ENCODE measurements at regions not wholly inside any gene's neighbourhood (a gene's known extent, or its start where the extent isn't known, plus 50 kb on each side); places are given as distances from the start of the nearest gene placed in this dataset.

GRCh38 chr10:128958834-128959690 is 508.0 kb upstream of the MGMT start:
- no peak for DNase-seq

DNA sequence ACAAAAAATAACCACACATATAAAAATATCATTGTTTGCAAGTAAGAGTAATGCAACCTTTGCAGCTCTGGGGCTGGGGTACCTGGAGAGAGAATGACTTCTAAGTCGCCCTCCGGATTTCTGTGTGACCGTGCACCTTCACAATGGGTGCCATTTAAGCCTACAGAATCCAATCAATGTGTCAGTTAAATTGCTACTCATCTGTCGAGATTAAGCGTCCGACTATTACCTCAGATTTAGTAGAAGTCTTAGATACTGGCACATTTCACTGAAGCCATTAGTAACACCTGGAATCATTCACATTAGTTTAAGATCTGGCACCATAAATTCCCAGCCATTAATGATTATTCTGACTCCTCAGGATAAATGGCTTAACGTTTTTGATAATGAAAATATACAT is 507.3 kb upstream of the MGMT start:
- no peak for DNase-seq

DNA sequence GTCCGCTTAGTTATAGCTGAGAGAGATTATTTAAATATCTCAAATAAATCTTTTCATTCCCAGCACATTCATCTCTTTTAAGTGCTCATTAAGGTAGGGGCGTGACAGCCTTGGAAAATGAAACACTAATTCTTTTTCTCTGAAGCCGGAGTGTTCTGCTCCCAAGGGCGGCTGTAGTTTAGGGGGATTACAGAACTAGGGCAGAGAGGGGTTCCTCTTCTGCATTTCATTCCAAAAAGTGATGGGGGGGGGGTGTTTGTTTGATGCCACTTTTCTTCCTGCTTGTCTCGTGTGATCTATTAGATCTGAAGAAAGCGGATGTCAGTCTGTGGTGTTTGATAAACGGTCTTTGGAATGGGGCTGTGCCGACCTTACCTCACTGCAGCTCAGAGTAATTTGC is 506.5 kb upstream of the MGMT start:
- DNase-seq: no peak

- DNase-seq: no peak
Observed at GRCh38 chr10:128962182-128962581, 504.9 kb upstream of the MGMT start.

DNA sequence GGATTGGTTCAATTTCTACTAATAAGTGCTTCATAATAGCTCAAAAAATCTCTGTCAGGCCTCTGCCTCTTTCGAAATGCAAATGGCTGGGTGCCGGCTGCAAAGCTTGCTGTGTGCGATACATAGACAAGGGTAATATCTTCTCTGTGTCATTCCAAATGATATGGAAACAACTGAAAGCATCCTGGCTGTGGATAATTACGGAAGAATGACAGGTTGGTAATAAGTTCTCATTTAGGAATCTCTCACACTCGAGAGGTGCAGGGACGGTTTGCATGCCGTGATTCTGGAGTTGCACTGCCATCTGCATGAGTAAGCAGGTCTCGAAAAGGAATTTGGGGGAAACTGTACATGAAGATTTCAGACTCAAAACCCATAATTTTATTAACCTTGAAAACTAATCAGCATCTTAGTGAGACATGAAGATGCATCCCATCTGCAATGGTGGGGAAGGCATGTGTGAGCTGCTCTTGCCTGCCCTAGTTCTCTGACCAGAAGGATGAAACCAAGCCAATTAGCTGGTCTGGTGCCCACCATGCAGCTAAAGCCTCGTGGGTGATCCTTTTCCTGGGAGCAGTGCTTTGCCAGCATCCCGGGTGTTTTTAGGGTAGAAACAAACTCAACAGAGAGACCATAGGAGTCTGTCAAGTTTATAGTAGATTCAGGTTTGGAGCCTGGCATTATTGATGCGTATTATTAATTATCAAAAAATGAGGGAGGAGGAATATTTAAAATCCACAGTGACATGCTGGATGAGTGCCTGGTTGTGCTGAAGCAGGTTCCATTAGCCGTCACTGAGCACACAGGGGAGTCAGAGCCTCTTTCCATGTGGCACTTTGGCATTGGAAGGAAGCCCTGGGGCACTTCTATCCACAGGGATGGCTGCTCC is 503.6 kb upstream of the MGMT start:
- no peak for DNase-seq

DNA sequence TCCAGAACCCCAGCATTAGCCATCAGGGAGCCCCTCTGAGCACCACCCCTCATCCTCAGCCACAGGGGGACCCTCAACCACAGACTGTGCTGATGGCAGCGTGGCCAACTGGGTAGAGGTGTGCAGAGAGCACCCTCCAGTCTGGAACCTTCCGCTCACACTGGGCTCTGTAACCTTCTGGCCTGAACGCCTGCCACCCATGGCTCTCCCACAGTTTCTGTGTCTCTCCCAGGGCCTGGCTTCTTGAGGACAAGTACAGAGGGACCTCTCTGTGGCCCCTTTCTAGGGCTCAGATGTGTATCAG is 503.0 kb upstream of the MGMT start:
- DNase-seq: no peak

GRCh38 chr10:128967980-128968756 is 498.9 kb upstream of the MGMT start:
- DNase-seq: no peak

GRCh38 chr10:128969551-128969950 is 497.5 kb upstream of the MGMT start:
- DNase-seq: no peak

DNA sequence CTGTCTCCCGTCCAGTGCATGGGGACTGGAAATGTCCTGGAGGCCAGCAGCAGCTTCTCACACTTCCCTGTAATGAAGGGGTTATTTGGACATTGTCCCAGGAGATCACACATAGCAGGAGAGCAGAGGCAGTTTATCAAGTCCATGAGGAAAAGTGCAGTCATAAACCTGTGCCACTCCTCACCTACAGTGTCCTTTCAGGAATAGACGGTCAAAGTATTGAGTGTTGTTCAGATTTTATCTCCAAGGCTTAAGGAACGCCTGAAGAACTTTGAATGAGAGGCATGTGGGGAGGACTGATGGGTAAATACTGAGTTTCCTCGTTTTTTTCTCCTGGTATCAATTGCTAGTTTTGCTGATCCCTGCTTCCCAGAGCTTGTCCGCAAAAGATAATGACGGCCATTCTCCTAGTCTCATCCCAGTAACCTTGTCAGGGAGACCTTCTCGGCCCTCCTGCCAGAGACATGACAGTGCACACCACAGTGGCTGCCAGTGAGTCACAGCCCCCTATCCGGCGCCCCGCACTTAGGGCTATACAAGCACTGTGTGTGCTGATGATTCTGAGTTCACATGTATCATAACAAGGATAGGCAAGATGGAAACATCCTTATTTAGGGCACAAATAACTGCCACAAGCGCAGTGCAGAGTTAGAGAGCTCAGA is 495.5 kb upstream of the MGMT start:
- DNase-seq: no peak

DNA sequence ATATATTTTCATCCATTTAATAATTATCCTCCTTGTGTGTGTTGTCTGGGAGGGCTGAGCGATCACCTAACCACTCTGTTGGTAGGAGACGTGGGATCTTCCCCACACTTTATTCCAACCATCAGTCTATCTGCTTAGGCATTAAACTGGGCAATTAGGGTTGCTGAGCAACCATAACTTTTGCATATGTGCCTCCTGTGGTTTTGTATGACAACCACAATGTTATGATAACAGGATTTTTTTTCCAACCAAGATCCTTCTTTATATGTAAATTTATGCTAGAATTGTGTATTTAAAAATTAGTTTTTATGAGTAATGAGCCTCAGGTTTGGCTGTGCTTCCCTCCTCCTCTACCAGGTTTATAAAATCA is 495.0 kb upstream of the MGMT start:
- DNase-seq: no peak

DNA sequence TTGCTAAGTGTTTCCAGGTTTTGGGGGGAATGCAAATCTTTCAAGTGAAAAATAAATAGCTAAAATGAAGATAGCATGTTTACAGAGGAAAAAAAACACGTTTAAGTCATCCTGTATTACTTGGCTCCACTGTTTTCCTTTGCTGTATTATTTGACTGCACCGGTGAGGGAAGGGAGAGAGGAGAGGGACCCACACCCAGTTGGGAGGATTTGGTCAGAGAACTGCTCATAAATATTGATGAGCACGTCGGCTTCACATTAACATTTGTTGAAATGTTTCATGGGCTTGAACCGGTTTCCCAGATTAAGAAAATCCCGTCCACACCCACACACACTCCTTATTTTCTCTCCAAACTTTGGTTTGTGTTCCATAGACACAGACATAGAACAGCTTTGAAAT is 493.8 kb upstream of the MGMT start:
- DNase-seq: no peak

DNA sequence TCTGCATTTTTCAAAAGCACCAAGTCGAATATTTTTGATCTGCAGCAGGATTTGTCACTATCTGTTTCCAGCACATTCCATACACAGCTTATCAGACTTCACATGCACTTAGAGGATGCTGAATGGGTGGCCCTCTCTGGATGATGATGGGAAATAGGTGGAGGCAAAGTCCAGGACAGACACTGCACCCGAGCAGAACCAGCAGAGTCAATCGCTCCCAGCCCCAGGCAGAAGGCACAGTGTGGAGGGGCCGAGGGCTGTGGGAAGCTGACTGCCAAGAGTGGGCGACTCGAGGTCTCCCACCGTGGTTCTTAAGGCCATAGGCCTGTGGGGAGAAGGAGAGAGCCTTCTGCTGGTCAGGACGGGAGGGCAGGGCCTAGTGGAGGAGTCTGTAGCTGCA is 490.2 kb upstream of the MGMT start:
- DNase-seq: no peak

DNA sequence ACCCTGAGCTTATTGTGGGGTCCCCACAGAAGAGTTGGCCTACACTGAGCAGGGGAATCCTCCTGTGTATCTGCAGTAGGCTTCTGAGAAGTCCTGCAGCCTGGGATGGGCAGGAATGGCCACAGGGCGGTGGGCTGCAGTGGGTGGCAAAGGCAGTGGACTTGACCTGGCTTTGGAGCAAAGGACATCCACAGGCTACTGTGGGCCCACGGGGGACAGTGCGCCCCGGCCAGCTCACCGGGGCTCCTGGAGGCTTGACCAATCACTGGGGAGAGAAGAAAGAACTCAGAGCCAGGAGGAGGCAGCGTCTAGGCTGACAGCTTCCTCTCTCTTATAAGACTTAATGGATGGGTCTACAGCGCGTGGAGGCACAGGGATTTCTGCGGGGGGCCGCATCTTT is 488.8 kb upstream of the MGMT start:
- DNase-seq: no peak

GRCh38 chr10:128979405-128979804 is 487.6 kb upstream of the MGMT start:
- DNase-seq: no peak

- no peak for DNase-seq
Observed at GRCh38 chr10:128981251-128981650, 485.8 kb upstream of the MGMT start.

DNA sequence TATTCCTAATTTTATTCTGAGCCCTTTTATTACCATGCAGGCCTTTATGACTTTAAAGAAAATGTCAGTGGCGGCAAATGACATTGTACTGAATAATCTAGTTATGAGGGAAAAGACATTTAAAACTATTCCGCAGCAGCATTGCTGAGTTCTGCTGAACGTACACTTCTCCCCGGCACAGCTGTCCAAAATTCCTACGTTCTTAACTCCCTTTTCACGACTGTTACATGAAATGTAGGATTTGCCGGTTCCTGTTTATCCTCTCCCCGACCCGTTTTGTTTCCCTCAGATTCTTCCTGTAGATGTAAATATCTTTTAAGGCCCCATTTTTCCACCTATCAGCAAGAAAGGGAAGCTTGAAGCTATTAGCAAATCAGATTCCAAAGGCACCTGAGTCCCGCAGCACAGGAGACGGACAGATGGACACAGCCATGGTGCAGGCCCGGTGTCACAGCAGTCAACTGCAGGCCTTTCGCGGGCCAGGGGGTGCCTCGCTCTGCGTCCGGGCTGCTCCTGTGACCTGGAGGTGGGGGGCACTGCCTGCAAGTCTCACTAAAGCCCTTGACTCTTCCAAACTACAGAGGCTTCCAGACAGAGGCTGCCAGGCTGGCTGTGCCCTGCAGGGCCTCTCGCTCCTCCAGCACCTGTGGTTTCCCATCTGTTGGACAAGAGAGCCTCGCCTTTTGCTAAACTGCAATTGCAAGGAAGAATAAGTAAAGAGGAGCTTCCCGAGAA is 485.0 kb upstream of the MGMT start:
- DNase-seq: no peak

DNA sequence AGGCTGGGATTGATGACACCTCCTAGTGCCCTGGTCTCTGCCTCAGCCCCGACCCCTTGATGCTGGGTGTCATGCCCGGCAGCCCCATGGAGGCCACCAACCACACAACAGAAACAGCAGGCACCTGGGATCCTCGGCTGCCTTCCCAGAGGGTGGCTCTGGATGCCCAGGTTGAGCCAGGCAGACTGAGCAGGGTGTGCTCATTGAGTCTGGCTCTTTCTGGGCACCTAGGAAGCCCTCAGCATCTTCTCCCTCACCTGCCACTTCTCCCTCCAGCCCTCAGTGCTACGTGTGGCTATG is 484.5 kb upstream of the MGMT start:
- DNase-seq: no peak

DNA sequence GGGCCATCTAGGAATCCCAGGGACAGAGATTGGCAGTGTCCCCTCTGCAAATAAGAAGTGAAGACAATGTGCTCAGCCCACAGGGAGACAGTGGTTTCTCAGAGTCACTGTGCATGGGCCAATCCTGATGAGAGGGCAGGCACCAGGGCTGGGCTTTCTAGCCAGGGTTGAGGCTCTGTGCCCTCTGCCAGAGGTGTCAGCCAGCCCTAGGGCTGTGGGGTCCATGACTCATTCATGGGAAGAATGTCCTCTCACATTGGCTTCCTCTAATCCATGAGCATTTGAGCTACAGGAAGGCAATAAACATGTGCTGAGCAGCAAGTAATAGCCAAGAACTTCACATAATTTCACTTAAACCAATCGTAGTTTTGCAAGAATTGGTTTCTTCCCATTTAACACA is 482.0 kb upstream of the MGMT start:
- DNase-seq: no peak

DNA sequence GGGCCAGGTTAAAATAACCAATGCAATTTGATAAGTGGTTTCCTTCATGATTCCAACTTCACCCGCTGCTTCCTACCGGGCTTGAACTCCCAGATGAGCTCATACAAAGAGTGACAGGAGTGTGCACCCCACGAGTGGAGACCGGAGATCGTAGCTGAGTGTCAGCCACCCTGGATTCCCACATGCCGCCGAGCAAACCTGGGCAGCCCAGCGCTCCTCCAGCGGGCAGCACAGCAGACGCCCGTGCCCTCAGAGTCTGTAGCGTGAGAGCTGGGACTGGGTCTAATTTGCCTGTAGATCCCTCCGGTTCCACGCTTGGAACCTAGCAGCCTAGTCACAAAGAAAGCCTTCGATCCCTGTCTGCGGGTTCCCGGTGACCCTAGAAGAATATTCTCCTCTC is 476.1 kb upstream of the MGMT start:
- no peak for DNase-seq

GRCh38 chr10:128992770-128993169 is 474.3 kb upstream of the MGMT start:
- DNase-seq: no peak

- DNase-seq: no peak
Observed at GRCh38 chr10:128993443-128993842, 473.6 kb upstream of the MGMT start.

GRCh38 chr10:128993911-128994538 is 473.0 kb upstream of the MGMT start:
- DNase-seq: no peak

All from CD4-positive, alpha-beta T cell treated with Interleukin-17A for 1 hour (primary cell).